Epithelial cell of prostate (primary cell): ENCODE measurements at regions not wholly inside any gene's neighbourhood (a gene's known extent, or its start where the extent isn't known, plus 50 kb on each side); places are given as distances from the start of the nearest gene placed in this dataset.
"Not testable (repeated sequence)": the region's sequence is repeated elsewhere in the genome, so short reads cannot be mapped to it uniquely, and the experiment has no call there.

Experiments
- DNase-seq: peaks from one replicate; pipeline ENCODE4 v3.0.0-alpha.2; 2011; ENCODE audit warnings: low read depth, low spot score
- H3K27ac ChIP-seq: fragments of 450-650 bp; 2 replicates; pipeline ENCODE4 v1.5.1; 2017; ENCODE audit warnings: mild to moderate bottlenecking

- H3K27ac ChIP-seq = no peak overlapping the region
Observed at GRCh38 chr12:5160827-5161226, 117.1 kb downstream of the KCNA5 start.

GRCh38 chr12:5163661-5164060, 120.0 kb downstream of the KCNA5 start:
- no peak overlapping the region for H3K27ac ChIP-seq
- DNase-seq = no peak

More at GRCh38 chr12:5160827-5161226, 117.1 kb downstream of the KCNA5 start:
- DNase-seq = no peak

GRCh38 chr12:5165296-5165970, 121.8 kb downstream of the KCNA5 start:
- DNase-seq = no peak
- no peak overlapping the region for H3K27ac ChIP-seq

- H3K27ac ChIP-seq = no peak overlapping the region
- peak; percentile 16 for DNase-seq
Observed at GRCh38 chr12:5166976-5167375, 123.3 kb downstream of the KCNA5 start.

GRCh38 chr12:5168148-5168547, 124.5 kb downstream of the KCNA5 start:
- H3K27ac ChIP-seq = no peak overlapping the region
- DNase-seq = no peak

GRCh38 chr12:5170844-5171243, 127.2 kb downstream of the KCNA5 start:
- DNase-seq = no peak

GRCh38 chr12:5171701-5172100, 128.0 kb downstream of the KCNA5 start:
- H3K27ac ChIP-seq = peak overlapping the region; percentile 26
- no peak for DNase-seq

More at GRCh38 chr12:5170844-5171243, 127.2 kb downstream of the KCNA5 start:
- no peak overlapping the region for H3K27ac ChIP-seq

GRCh38 chr12:5172886-5173285, 129.2 kb downstream of the KCNA5 start:
- H3K27ac ChIP-seq = no peak overlapping the region
- no peak for DNase-seq

GRCh38 chr12:5173511-5174011, 129.9 kb downstream of the KCNA5 start:
- no peak for DNase-seq
- no peak overlapping the region for H3K27ac ChIP-seq

- H3K27ac ChIP-seq, DNase-seq: not testable (repeated sequence)
Observed at GRCh38 chr12:5175415-5175814, 131.7 kb downstream of the KCNA5 start.

- no peak for DNase-seq
- no peak overlapping the region for H3K27ac ChIP-seq
Observed at GRCh38 chr12:5176036-5176435, 132.4 kb downstream of the KCNA5 start.

GRCh38 chr12:5177096-5177495, 133.4 kb downstream of the KCNA5 start:
- no peak for DNase-seq
- no peak overlapping the region for H3K27ac ChIP-seq

GRCh38 chr12:5177731-5178130, 134.1 kb downstream of the KCNA5 start:
- DNase-seq = no peak
- no peak overlapping the region for H3K27ac ChIP-seq

GRCh38 chr12:5178571-5178970, 134.9 kb downstream of the KCNA5 start:
- DNase-seq = no peak
- no peak overlapping the region for H3K27ac ChIP-seq

- no peak for DNase-seq
- no peak overlapping the region for H3K27ac ChIP-seq
Observed at GRCh38 chr12:5180496-5180895, 136.8 kb downstream of the KCNA5 start.

GRCh38 chr12:5184186-5184585, 140.5 kb downstream of the KCNA5 start:
- no peak for DNase-seq
- no peak overlapping the region for H3K27ac ChIP-seq

GRCh38 chr12:5185435-5186069, 141.9 kb downstream of the KCNA5 start:
- no peak overlapping the region for H3K27ac ChIP-seq
- no peak for DNase-seq

GRCh38 chr12:5186715-5187114, 143.0 kb downstream of the KCNA5 start:
- DNase-seq = no peak
- no peak overlapping the region for H3K27ac ChIP-seq

- no peak for DNase-seq
- H3K27ac ChIP-seq = no peak overlapping the region
Observed at GRCh38 chr12:5187136-5187535, 143.5 kb downstream of the KCNA5 start.

GRCh38 chr12:5188472-5188871, 144.8 kb downstream of the KCNA5 start:
- no peak for DNase-seq
- H3K27ac ChIP-seq = no peak overlapping the region

- no peak overlapping the region for H3K27ac ChIP-seq
Observed at GRCh38 chr12:5189173-5189572, 145.5 kb downstream of the KCNA5 start.

More at GRCh38 chr12:5189173-5189572, 145.5 kb downstream of the KCNA5 start:
- DNase-seq = no peak
